SJCRH30 (cell line): ENCODE measurements at regions not wholly inside any gene's neighbourhood (a gene's known extent, or its start where the extent isn't known, plus 50 kb on each side); places are given as distances from the start of the nearest gene placed in this dataset.

Source experiments
- DNase-seq, 2 experiments: peaks; one replicate each; pipeline ENCODE4 v3.0.0-alpha.2; 2015 to 2020
- H3K27ac ChIP-seq: fragments of 250-450 bp; sonication (Bioruptor Pico); 2 replicates; pipeline ENCODE4 v1.5.1; 2020; ENCODE audit warnings: mild to moderate bottlenecking, moderate library complexity
- H3K27me3 ChIP-seq: fragments of 250-450 bp; sonication (Bioruptor Pico); 2 replicates; pipeline ENCODE4 v1.5.1; 2020; ENCODE audit warnings: mild to moderate bottlenecking, moderate library complexity
- H3K36me3 ChIP-seq: fragments of 250-450 bp; sonication (Bioruptor Pico); 2 replicates; pipeline ENCODE4 v1.5.1; 2020; ENCODE audit warnings: mild to moderate bottlenecking, moderate library complexity
- H3K4me1 ChIP-seq: fragments of 250-450 bp; sonication (Bioruptor Pico); 2 replicates; pipeline ENCODE4 v1.5.1; 2020; ENCODE audit warnings: mild to moderate bottlenecking, moderate library complexity
- H3K4me3 ChIP-seq: fragments of 250-450 bp; sonication (Bioruptor Pico); 2 replicates; pipeline ENCODE4 v1.5.1; 2020; ENCODE audit warnings: mild to moderate bottlenecking, moderate library complexity
- H3K9me3 ChIP-seq: fragments of 250-450 bp; sonication (Bioruptor Pico); replicated peaks from 2 replicates; pipeline ENCODE4 v1.5.1; 2020; ENCODE audit warnings: mild to moderate bottlenecking, moderate library complexity

DNA sequence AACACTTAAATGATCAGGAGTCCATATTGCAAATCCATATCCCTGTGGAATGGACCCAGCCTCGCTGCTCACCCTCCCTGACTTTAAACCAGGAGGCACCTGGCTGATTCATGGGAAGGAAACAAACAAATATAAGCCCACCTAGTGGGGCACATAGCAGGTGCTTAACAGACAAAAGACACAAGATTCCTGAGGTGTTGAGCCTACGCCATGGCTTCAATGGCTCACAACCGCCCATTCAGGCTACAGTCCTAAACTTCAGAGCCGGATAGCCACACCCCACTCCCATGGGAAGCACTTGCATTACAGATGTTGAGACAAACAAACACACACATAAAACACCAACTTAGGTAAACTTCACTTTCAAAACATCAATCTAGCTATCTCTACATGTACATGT lies 359.9 kb downstream of the ICE1 start:
- Histone ChIP-seq H3K4me1 (no peaks in the 10 kb centered on the region), H3K27me3 (no peaks in the 10 kb centered on the region), H3K4me3 (no peak overlapping the region), H3K9me3 (no peaks in the 10 kb centered on the region), H3K36me3 (no peaks in the 10 kb centered on the region), H3K27ac (no peak overlapping the region)
- DNase-seq: no peak

DNA sequence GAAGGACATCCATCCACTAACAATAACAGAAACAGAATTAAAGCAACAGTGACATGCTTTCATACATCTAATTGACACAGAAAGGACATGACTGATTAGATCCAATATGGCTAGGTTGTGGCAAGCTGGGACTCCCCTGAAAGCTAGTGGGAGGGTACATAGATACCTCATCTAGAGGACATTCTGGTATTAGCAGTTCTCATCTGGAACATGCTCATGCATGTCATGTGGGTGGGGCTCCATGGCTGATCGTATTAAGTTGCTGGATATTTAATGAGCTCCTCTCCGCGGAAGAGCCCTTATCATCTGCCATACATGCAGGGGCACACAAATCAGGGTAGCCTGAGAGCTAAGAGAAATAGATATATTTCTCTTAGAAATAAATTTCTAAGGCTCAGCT lies 358.9 kb downstream of the ICE1 start:
- Histone ChIP-seq H3K9me3 (no peaks in the 10 kb centered on the region), H3K4me1 (no peaks in the 10 kb centered on the region), H3K27ac (no peak overlapping the region), H3K4me3 (no peak overlapping the region), H3K27me3 (no peaks in the 10 kb centered on the region), H3K36me3 (no peaks in the 10 kb centered on the region)
- DNase-seq: no peak

DNA sequence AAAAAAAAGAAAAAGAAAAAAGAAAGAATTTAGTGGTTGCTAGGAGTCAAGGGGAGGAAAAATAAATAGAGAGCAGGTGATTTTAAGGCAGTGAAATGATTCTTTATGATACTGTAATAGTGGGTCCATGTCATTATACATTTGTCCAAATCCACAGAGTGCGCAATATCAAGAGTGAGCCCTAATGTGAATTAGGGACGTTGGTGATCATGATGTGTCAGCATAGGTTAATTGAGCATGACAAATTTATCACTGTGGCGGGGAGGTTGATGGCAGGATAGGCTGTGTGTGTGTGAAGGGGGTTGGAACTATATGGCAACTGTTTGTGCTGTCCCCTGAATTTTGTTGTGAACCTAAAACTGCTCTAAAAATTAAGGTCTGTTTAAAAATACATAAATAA lies 357.8 kb downstream of the ICE1 start:
- no peaks in the 10 kb centered on the region for H3K27me3 ChIP-seq
- no peaks in the 10 kb centered on the region for H3K4me1 ChIP-seq
- H3K4me3 ChIP-seq: no peak overlapping the region
- DNase-seq: no peak
- H3K9me3 ChIP-seq: no peaks in the 10 kb centered on the region
- H3K36me3 ChIP-seq: no peaks in the 10 kb centered on the region
- H3K27ac ChIP-seq: no peak overlapping the region

DNA sequence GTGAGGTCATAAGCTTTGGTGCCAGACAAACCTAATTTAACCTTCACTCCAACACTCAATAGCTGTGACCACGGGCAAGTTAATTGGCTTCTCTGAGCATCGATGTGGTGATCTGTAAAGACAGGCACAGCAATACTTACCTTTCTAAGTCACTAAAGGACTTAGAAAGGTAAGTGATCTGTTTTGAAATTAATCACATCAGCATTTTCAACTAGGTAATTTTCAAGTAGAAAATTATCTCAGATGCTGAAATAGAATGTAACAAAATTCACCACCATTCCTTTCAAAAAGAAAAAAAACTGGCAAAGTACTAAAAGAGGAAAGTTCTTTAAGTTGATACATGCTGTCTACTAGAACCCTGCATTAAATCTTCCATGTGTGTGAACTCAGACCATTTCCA lies 354.5 kb downstream of the ICE1 start:
- no peaks in the 10 kb centered on the region for H3K4me1 ChIP-seq
- no peak overlapping the region for H3K4me3 ChIP-seq
- no peaks in the 10 kb centered on the region for H3K9me3 ChIP-seq
- H3K27me3 ChIP-seq: no peaks in the 10 kb centered on the region
- no peak overlapping the region for H3K27ac ChIP-seq
- no peak for DNase-seq
- H3K36me3 ChIP-seq: no peaks in the 10 kb centered on the region

DNA sequence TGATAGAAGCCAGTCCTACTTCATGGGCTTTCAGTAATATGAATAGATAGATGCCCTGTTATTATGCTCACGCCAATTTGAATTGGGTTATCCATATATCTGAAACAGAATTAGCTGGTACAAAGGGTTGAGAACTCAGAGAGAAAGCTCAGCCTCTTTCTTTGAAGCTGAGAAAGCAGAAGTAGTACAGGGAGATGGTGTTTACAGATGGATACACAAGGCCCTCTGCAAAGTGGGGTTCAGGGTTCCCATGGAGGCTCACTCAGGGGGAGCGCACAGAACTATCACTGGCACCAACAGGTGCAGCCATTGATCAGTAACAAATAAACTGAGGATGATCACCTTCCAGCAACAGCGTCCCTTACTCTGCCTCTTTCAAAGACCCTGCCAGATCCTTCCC lies 349.7 kb downstream of the ICE1 start:
- H3K27ac ChIP-seq: no peak overlapping the region
- H3K27me3 ChIP-seq: no peaks in the 10 kb centered on the region
- H3K4me3 ChIP-seq: no peak overlapping the region
- H3K9me3 ChIP-seq: no peaks in the 10 kb centered on the region
- no peaks in the 10 kb centered on the region for H3K36me3 ChIP-seq
- DNase-seq: no peak
- no peaks in the 10 kb centered on the region for H3K4me1 ChIP-seq

DNA sequence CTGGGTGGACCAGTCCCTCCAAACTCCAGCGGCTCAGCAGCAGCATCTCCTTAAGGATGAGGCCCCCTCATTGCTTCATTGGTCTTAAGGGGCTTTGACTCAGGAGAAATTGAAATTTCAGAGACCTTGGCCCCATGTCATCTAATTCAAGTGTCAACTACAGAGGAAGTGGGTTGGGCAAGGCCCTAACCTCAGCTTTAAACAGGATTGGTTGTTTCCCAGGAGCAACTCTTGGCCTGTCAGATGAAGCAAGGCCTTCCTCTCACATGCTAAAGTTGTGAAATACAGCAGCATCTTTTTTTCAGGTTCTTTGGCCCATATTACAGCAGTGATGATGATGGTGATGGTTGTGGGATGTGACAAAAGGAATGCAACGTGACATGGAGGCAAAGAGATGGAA lies 348.3 kb downstream of the ICE1 start:
- Histone ChIP-seq H3K9me3 (no peaks in the 10 kb centered on the region), H3K4me3 (no peak overlapping the region), H3K27ac (no peak overlapping the region), H3K36me3 (no peaks in the 10 kb centered on the region), H3K4me1 (no peaks in the 10 kb centered on the region), H3K27me3 (no peaks in the 10 kb centered on the region)
- DNase-seq: no peak

DNA sequence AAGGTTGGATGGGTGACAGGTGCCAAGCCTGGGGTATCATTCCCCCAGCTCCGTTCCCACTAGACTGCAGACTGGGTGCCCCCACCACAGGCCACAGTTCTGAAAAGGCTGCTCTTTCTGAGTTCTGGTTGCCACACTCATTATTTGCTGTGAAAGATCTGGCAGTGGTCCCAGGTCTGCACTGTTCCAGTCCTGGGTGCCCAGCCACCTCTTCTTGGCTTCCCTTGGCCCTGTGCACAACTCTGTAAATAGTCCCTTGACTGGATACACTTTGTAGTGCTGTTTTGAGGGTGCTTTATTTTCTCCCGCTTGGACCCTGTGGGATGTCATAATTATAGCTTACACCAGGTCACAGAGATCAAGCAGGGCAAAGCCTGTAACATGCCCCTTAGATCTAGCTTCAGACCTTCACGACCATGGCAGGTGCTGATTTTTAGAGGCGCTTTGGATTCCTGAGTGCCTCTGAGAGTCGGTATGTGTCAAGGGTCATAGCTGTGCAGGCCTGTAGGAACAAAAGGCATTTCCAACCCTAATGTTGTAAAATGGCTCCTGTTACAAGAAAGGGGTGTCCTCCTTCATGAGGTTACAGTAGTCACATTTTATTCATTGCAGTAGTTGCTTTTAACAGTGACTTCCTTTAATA lies 344.9 kb downstream of the ICE1 start:
- Histone ChIP-seq H3K4me3 (no peak overlapping the region), H3K27ac (no peak overlapping the region), H3K36me3 (no peaks in the 10 kb centered on the region), H3K9me3 (no peaks in the 10 kb centered on the region), H3K27me3 (no peaks in the 10 kb centered on the region), H3K4me1 (no peaks in the 10 kb centered on the region)
- no peak for DNase-seq

DNA sequence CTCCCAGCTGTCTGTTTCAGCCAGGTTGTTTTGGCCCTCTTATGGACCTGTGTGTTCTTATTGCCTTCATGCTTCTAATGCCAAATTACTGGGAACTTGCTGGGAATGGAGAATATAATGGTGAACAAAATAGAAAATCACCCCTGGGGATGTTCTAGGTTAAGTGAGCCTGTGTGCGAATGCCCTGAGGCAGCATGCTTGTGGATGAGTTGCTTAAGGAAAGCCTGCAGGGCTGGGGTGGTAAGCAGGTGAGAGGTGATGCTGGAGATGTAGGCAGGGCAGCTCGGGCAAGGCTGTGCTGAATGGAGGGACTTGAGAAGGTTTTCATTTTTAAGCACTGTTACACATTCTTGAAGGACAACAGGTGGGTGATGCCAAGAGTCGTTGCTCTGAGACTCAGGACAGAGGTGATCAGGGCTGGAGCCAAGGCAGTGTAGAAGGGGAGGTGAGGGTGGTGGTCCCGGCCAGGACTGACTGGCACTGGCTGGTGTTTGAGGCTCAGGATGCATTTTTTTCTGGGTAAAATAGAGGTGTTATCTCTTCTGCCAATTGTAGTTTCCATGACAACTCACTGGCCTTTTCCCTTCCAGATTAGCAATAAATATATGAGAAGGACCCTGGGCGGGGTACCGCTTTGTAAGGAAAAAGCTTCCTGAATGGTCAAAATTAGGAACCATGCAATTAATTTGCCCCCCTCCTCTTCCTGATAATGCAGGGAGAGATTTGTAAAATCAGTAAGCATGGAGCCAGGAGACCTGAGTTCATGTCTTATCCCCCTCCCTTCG lies 342.8 kb downstream of the ICE1 start:
- Histone ChIP-seq H3K36me3 (no peaks in the 10 kb centered on the region), H3K27me3 (no peaks in the 10 kb centered on the region), H3K27ac (no peak overlapping the region), H3K4me3 (no peak overlapping the region), H3K4me1 (no peaks in the 10 kb centered on the region), H3K9me3 (no peaks in the 10 kb centered on the region)
- no peak for DNase-seq

DNA sequence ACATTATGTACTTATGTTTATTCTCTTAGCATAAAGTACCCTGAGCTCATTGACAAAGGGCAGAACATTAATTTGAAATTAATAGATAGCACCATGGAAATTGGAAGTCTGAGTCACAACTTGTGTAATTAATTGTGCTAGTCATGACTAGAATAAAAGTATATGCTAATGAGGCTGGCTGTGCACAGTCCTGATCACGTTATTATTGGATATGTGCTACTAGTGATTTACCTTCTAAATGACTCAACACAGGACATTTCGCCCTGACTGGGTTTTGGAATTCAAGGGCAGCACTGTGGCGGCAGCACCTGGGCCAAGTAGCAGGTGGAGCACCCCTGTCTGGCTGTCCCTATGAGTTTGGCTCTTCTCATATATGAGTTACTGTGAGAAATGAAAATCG lies 341.8 kb downstream of the ICE1 start:
- H3K27me3 ChIP-seq: no peaks in the 10 kb centered on the region
- no peaks in the 10 kb centered on the region for H3K9me3 ChIP-seq
- no peak overlapping the region for H3K4me3 ChIP-seq
- no peaks in the 10 kb centered on the region for H3K36me3 ChIP-seq
- no peaks in the 10 kb centered on the region for H3K4me1 ChIP-seq
- no peak overlapping the region for H3K27ac ChIP-seq
- DNase-seq: no peak

DNA sequence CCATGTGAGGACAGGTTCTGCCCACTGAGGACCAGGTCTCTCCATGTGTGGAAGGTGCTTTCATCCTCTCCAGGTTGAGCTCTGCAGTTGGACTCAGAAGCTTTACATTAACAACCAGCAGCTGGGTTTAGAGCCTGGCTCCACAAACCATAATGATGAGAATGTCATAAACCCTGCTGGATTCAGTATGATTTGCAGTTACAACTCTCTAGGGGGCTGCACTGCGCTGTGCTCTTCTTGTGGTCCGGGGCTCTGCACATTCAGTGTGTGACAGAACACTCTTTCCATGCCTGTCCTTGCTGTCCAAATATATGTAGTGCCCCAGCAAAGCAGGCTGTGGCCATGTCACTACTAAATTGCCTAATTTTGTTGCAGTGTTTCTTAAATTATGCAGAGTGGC lies 334.3 kb downstream of the ICE1 start:
- no peak overlapping the region for H3K4me3 ChIP-seq
- no peak overlapping the region for H3K27ac ChIP-seq
- H3K9me3 ChIP-seq: no peaks in the 10 kb centered on the region
- H3K36me3 ChIP-seq: no peaks in the 10 kb centered on the region
- H3K4me1 ChIP-seq: no peaks in the 10 kb centered on the region
- DNase-seq: no peak
- H3K27me3 ChIP-seq: no peaks in the 10 kb centered on the region

DNA sequence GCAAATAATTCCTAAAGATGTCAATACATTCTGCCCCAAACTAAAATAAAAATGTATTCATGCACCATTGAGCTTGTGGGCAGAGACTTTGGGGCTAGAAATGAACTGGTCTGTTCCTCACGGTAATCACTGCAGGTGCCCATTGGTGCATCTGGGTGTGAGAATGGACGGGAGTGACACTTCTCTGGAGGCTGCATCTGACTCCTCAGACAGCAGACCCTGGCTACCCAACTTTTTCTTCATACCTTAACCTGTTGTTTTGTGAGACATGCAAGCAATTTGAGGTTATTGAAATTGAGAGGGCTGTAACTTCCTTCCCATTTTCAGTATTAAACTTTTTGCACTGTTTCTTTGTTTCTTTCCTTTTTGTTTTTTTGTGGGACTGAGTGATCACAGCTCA lies 333.4 kb downstream of the ICE1 start:
- no peak for DNase-seq
- Histone ChIP-seq H3K4me3 (no peak overlapping the region), H3K27me3 (no peaks in the 10 kb centered on the region), H3K36me3 (no peaks in the 10 kb centered on the region), H3K27ac (no peak overlapping the region), H3K4me1 (no peaks in the 10 kb centered on the region), H3K9me3 (no peaks in the 10 kb centered on the region)

DNA sequence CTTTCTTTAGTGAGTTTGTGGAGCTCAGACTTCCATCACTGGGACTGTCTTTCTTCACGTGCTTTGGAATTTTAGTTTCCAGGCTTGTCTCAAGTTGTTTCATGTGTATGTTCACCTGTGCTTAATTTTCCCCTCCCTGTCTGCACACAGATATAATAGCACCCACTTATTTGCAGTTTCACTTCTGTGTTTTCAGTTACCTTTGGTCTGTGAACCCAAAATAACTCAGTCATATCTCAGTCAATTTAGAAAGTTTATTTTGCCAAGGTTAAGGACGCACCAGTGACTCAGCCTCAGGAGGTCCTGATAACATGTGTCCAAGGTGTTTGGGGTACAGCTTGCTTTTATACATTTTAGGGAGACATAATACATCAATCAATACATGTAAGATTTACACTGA lies 330.4 kb downstream of the ICE1 start:
- no peak overlapping the region for H3K27ac ChIP-seq
- no peak for DNase-seq
- no peaks in the 10 kb centered on the region for H3K9me3 ChIP-seq
- no peaks in the 10 kb centered on the region; the same call in 1 of the 2 replicates for H3K27me3 ChIP-seq
- H3K4me3 ChIP-seq: no peak overlapping the region
- H3K4me1 ChIP-seq: no peaks in the 10 kb centered on the region
- H3K36me3 ChIP-seq: no peaks in the 10 kb centered on the region

DNA sequence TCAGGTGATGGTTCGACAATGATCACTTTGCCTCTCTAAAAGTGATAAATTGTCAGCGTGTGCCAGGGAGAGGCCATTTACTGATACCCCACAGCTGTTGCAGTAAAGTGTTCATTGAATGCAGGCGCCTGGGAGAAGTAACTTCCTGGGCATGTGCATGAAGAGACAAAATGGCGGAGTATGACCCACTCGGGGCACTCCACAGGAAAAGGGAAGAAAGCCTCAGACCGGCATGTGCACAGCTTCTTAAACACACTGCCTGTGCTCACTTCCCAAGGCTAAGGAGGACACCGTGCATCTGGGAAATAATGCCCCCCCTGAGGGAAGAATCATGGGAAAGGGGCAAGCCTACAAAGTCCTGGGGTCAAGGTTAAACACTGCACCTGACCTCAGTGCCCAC lies 329.5 kb downstream of the ICE1 start:
- DNase-seq: no peak

DNA sequence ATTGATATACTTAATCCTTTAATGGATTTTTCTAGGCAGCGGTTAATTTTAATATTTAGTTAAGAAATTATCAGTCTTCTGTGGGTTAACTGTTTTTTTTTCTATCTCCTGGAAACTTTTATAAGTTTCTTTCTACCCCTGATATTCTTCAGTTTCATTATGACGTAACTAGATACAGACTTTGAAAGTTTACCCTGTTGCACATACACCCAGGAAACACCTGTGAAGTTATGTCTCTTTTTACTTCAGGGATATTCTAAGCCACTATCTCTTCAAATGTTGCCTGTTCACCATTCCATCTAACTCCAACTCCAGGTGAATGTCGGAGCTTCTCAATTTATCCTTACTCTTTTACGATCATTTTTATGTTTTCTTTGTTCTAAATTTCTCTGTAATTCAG lies 329.0 kb downstream of the ICE1 start:
- Histone ChIP-seq H3K27ac (no peak overlapping the region), H3K9me3 (no peaks in the 10 kb centered on the region), H3K4me1 (no peaks in the 10 kb centered on the region), H3K36me3 (no peaks in the 10 kb centered on the region), H3K4me3 (no peak overlapping the region), H3K27me3 (no peaks in the 10 kb centered on the region; the same call in 1 of the 2 replicates)
- no peak for DNase-seq

More for the DNA sequence above, 329.5 kb downstream of the ICE1 start:
- Histone ChIP-seq H3K27ac (no peak overlapping the region), H3K9me3 (no peaks in the 10 kb centered on the region), H3K36me3 (no peaks in the 10 kb centered on the region), H3K4me1 (no peaks in the 10 kb centered on the region), H3K4me3 (no peak overlapping the region), H3K27me3 (no peaks in the 10 kb centered on the region; the same call in 1 of the 2 replicates)

DNA sequence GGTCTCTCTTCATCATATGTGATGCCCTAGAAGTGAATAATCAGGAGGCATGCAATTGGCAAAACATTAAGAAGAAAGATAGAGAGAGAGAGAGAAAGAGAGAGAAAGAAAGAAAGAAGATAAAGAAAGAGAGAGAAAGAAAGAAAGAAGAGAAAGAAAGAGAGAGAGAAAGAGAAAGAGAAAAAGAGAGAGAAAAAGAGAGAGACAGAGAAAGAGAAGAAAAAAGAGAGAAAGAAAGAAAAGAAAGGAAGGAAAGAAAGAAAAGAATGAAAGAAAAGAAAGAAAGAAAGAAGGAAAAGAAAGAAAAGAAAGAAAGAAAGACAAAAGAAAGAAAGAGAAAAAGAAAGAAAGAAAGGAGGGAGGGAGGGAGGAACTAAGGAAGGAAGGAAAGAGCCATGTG lies 318.9 kb downstream of the ICE1 start:
- H3K27ac ChIP-seq: no peak overlapping the region
- H3K36me3 ChIP-seq: no peaks in the 10 kb centered on the region
- H3K4me3 ChIP-seq: no peak overlapping the region
- H3K27me3 ChIP-seq: no peaks in the 10 kb centered on the region
- no peaks in the 10 kb centered on the region for H3K9me3 ChIP-seq
- H3K4me1 ChIP-seq: no peaks in the 10 kb centered on the region
- no peak for DNase-seq

DNA sequence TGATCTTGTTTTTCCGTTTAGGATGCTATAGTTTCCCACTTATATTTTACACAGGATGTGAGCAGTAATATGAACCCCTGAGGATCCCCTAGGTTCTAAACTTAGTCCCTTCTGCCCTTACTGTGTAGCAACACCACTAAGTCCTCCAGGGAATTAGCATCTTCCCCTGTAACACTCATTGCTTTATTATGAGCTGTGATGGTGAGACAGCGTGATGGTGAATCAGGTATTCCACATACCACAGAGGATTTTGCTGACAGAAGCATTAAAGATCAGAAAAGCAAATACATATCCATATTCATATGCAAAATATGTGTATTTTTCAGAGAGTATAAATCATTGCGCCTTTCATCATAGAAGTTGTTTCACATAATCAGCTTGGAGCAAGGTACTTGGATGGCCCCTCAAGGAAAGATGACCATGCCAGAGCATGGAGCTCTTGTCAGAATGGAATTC lies 317.0 kb downstream of the ICE1 start:
- Histone ChIP-seq H3K4me3 (no peak overlapping the region), H3K27ac (no peak overlapping the region), H3K4me1 (no peaks in the 10 kb centered on the region), H3K9me3 (no peaks in the 10 kb centered on the region), H3K27me3 (no peaks in the 10 kb centered on the region), H3K36me3 (no peaks in the 10 kb centered on the region)
- no peak for DNase-seq
